WTC11 (cell line): ENCODE measurements at regions not wholly inside any gene's neighbourhood (a gene's known extent, or its start where the extent isn't known, plus 50 kb on each side); places are given as distances from the start of the nearest gene placed in this dataset.
A peak's percentile ranks its signal among the peaks of the same experiment; 100 is the strongest.

ENCODE experiments used
- ATAC-seq: fragments of 200-7000 bp; cut with Tn5 transposase; 2 replicates; pipeline ENCODE4 v1.10.0; 2021; ENCODE audit warnings: mild to moderate bottlenecking, moderate library complexity
- CTCF ChIA-PET: fragments of 300-600 bp; sonication (Branson Sonifier 250); formaldehyde crosslinking; loops from one replicate; lab custom pipeline; 2021; ENCODE audit warnings: antibody characterized with exemption; lab: Charles Lee
- POLR2A ChIA-PET: fragments of 350-600 bp; sonication (Branson Sonifier 250); formaldehyde crosslinking; loops from one replicate; lab custom pipeline; 2021; ENCODE audit warnings: antibody characterized with exemption; lab: Charles Lee
- DNase-seq: peaks from one replicate; pipeline ENCODE4 v3.0.0; 2021; ENCODE audit warnings: low spot score
- H3K27ac Mint-ChIP-seq: 2 replicates; pipeline ENCODE4 v1.8.0; 2021; ENCODE audit warnings: mixed read lengths
- H3K27me3 Mint-ChIP-seq: 2 replicates; pipeline ENCODE4 v1.8.0; 2021; ENCODE audit warnings: low read depth, mild to moderate bottlenecking, moderate library complexity, mixed read lengths
- H3K36me3 Mint-ChIP-seq: 2 replicates; pipeline ENCODE4 v1.8.0; 2021; ENCODE audit warnings: mixed read lengths
- H3K4me1 Mint-ChIP-seq: 2 replicates; pipeline ENCODE4 v1.8.0; 2022; ENCODE audit warnings: mixed read lengths
- H3K4me3 Mint-ChIP-seq: 2 replicates; pipeline ENCODE4 v1.8.0; 2021; ENCODE audit warnings: mild to moderate bottlenecking, moderate library complexity, mixed read lengths
- H3K9me3 Mint-ChIP-seq: 2 replicates; pipeline ENCODE4 v1.8.0; 2021; ENCODE audit warnings: mixed read lengths
- AR ChIP-seq: fragments of 250-450 bp; sonication (Bioruptor Pico); IDR thresholded peaks from 2 replicates; pipeline ENCODE4 v1.9.0; 2021; ENCODE audit warnings: mild to moderate bottlenecking
- ATF6 ChIP-seq: sonication (generic); formaldehyde crosslinking; IDR thresholded peaks from 2 replicates; pipeline ENCODE4 v1.8.1; 2023; ENCODE audit warnings: mild to moderate bottlenecking, missing genetic modification reagents
- CBFB ChIP-seq: sonication (generic); formaldehyde crosslinking; IDR thresholded peaks from 2 replicates; pipeline ENCODE4 v1.8.1; 2022; ENCODE audit warnings: mild to moderate bottlenecking, low read depth, missing genetic modification reagents
- ELF4 ChIP-seq: sonication (generic); formaldehyde crosslinking; IDR thresholded peaks from 2 replicates; pipeline ENCODE4 v1.8.1; 2022; ENCODE audit warnings: low read depth, mild to moderate bottlenecking, moderate library complexity, missing genetic modification reagents
- ESRRA ChIP-seq: sonication (generic); formaldehyde crosslinking; IDR thresholded peaks from 2 replicates; pipeline ENCODE4 v1.8.1; 2022; ENCODE audit warnings: mild to moderate bottlenecking, missing genetic modification reagents, borderline replicate concordance
- FOXJ3 ChIP-seq: sonication (generic); formaldehyde crosslinking; IDR thresholded peaks from 2 replicates; pipeline ENCODE4 v1.9.0; 2021; ENCODE audit warnings: missing genetic modification reagents, mild to moderate bottlenecking, borderline replicate concordance
- GTF2I ChIP-seq: fragments of 250-450 bp; sonication (Bioruptor Pico); conservative IDR thresholded peaks from 2 replicates; pipeline ENCODE4 v1.4.0; 2021; ENCODE audit warnings: mild to moderate bottlenecking
- NFATC4 ChIP-seq: fragments of 250-450 bp; sonication (Bioruptor Pico); IDR thresholded peaks from 2 replicates; pipeline ENCODE4 v1.9.0; 2021; ENCODE audit warnings: mild to moderate bottlenecking
- NFE2L1 ChIP-seq: sonication (generic); formaldehyde crosslinking; IDR thresholded peaks from 2 replicates; pipeline ENCODE4 v1.8.1; 2023; ENCODE audit warnings: missing genetic modification reagents
- NR3C1 ChIP-seq: sonication (generic); formaldehyde crosslinking; conservative IDR thresholded peaks from 2 replicates; pipeline ENCODE4 v1.8.1; 2023; ENCODE audit warnings: low read depth, mild to moderate bottlenecking, missing genetic modification reagents
- SOX15 ChIP-seq: fragments of 250-450 bp; sonication (Bioruptor Pico); IDR thresholded peaks from 2 replicates; pipeline ENCODE4 v1.9.0; 2021; ENCODE audit warnings: mild to moderate bottlenecking
- ZBTB21 ChIP-seq: sonication (generic); formaldehyde crosslinking; IDR thresholded peaks from 2 replicates; pipeline ENCODE4 v1.8.1; 2023; ENCODE audit warnings: mild to moderate bottlenecking, missing genetic modification reagents, borderline replicate concordance
- TF ChIP-seq, protein P1 (sequence below): sonication (generic); formaldehyde crosslinking; IDR thresholded peaks from 2 replicates; pipeline ENCODE4 v1.8.1; 2023; ENCODE audit warnings: mild to moderate bottlenecking, missing genetic modification reagents, moderate library complexity
- TF ChIP-seq, protein P2 (sequence below): fragments of 250-450 bp; sonication (Bioruptor Pico); IDR thresholded peaks from 2 replicates; pipeline ENCODE4 v1.8.0; 2021; ENCODE audit warnings: mild to moderate bottlenecking

- TF ChIP-seq ATF6 (CRISPR knock-in tag) (no peak), ESRRA (CRISPR knock-in tag) (no peak), CBFB (CRISPR knock-in tag) (no peak), FOXJ3 (CRISPR knock-in tag) (no peak), AR (CRISPR knock-in tag) (no peak), NFATC4 (no peak), ELF4 (CRISPR knock-in tag) (no peak), GTF2I (no peak)
- TF ChIP-seq, protein P1, sequence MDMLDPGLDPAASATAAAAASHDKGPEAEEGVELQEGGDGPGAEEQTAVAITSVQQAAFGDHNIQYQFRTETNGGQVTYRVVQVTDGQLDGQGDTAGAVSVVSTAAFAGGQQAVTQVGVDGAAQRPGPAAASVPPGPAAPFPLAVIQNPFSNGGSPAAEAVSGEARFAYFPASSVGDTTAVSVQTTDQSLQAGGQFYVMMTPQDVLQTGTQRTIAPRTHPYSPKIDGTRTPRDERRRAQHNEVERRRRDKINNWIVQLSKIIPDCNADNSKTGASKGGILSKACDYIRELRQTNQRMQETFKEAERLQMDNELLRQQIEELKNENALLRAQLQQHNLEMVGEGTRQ, result no peak
- TF ChIP-seq, protein P2, sequence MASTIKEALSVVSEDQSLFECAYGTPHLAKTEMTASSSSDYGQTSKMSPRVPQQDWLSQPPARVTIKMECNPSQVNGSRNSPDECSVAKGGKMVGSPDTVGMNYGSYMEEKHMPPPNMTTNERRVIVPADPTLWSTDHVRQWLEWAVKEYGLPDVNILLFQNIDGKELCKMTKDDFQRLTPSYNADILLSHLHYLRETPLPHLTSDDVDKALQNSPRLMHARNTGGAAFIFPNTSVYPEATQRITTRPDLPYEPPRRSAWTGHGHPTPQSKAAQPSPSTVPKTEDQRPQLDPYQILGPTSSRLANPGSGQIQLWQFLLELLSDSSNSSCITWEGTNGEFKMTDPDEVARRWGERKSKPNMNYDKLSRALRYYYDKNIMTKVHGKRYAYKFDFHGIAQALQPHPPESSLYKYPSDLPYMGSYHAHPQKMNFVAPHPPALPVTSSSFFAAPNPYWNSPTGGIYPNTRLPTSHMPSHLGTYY (CRISPR knock-in tag), result no peak
- Mint-ChIP-seq H3K9me3 (peaks cover 9% of the 10 kb centered on the region), H3K27me3 (no peaks in the 10 kb centered on the region; the same call in 1 of the 2 replicates), H3K4me3 (no peak overlapping the region), H3K36me3 (no peaks in the 10 kb centered on the region), H3K27ac (no peak overlapping the region), H3K4me1 (peaks cover 37% of the 10 kb centered on the region)
- peak; percentile 35 for DNase-seq
- ChIA-PET CTCF (interaction anchor here (1.5 to 1.6 kb wide), 2 partner anchors 26 to 60 kb away, joined by 3 to 4 read pairs; no protein-coding TSS in a partner anchor), POLR2A (no interaction called here)
- peak; percentile 83 for ATAC-seq
These were observed 146.3 kb downstream of the CAND1 start for GRCh38 chr12:67415473-67415872.

GRCh38 chr12:67419810-67420209, 150.7 kb downstream of the CAND1 start:
- CTCF ChIA-PET, result interaction anchor here (1.0 to 2.1 kb wide), 4 partner anchors 24 to 64 kb away, joined by 3 to 18 read pairs (median 4); no protein-coding TSS in a partner anchor

More at GRCh38 chr12:67419810-67420209, 150.7 kb downstream of the CAND1 start:
- peaks cover 5% of the 10 kb centered on the region for H3K9me3 Mint-ChIP-seq
- no peak for DNase-seq
- POLR2A ChIA-PET, result interaction anchor here (0.5 kb wide), 1 partner anchor 215 kb away, joined by 3 read pairs; no protein-coding TSS in a partner anchor
- TF ChIP-seq ZBTB21 (no peak), SOX15 (CRISPR knock-in tag) (no peak), ATF6 (CRISPR knock-in tag) (no peak), NFE2L1 (CRISPR knock-in tag) (peak; percentile 21; the same call in 1 of the 2 replicates), NR3C1 (CRISPR knock-in tag) (no peak)
- TF ChIP-seq, all 79 proteins: peak for 1
- no peaks in the 10 kb centered on the region; the same call in 1 of the 2 replicates for H3K27me3 Mint-ChIP-seq
- H3K4me3 Mint-ChIP-seq, result no peak overlapping the region
- H3K27ac Mint-ChIP-seq, result no peak overlapping the region
- no peaks in the 10 kb centered on the region for H3K36me3 Mint-ChIP-seq
- ATAC-seq, result peak; percentile 57
- peaks cover 26% of the 10 kb centered on the region for H3K4me1 Mint-ChIP-seq
